ENCODE measurements at regions not wholly inside any gene's neighbourhood (a gene's known extent, or its start where the extent isn't known, plus 50 kb on each side); places are given as distances from the start of the nearest gene placed in this dataset.
A peak's percentile ranks its signal among the peaks of the same experiment; 100 is the strongest.

DNA sequence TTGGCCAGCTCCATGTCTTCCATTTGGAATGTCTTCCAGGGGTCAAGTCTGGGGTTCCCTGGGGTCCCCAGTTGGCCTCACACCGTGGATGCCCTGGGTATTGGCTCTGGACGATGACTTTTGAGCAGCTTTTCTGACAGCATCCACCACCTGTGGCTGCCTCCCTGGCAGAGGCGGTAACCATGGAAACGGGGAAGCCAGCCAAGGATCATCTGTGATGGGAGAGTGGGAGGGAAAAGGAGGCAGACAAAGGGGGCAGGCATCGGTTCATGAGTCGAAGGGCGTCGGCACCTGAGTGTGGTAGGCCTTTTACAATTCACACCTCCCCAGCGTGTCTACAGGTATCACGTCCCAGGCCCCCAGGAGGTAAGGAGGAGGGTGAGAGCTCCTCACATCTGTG lies 152.2 kb downstream of the ASMT start:
- ATAC-seq = no peak
- Histone ChIP-seq H3K4me2 (no peak overlapping the region), H3K4me3 (no peak overlapping the region), H3K27ac (no peak overlapping the region), H3K4me1 (no peaks in the 10 kb centered on the region), H3K9me3 (peaks cover 23% of the 10 kb centered on the region)
- FAIRE-seq = no peak
- WGBS (ENCODE audit: missing lambda C conversion rate) = 70% methylated on average over 10 of the region's 10 CpGs
- TF ChIP-seq RFX5 (IDR thresholded peaks at IDR 0.05) (no peak), HOXB5 (CRISPR knock-in tag; IDR thresholded peaks at IDR 0.05) (no peak), GATA3 (IDR thresholded peaks at IDR 0.05; ENCODE audit: borderline replicate concordance) (no peak)
- POLR2A ChIA-PET = no interaction called here
- CTCF ChIA-PET = no interaction called here
- no peak for DNase-seq (ENCODE audit: low read depth in 1 of 2, low spot score in 1 of 2)

DNA sequence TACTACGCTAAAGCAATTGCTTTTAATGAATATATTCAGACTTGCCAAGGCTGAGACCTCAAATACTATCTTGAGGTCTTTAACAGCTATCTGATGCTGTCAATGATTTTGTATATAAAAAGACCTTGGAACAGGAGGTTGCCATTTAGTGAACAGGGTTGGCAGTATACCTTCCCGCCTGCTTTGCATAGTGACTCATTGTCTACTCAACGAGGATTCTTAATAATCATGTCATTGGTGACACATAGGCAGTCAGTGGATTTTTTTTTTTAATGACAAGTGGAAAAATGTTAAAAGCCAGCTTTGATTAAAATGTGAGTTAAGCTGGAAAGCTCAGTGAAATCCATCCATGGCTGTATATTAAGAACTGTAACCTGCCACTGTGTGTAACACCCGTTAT lies 164.0 kb downstream of the ASMT start:
- H3K4me2 ChIP-seq = peak overlapping the region; percentile 32; the same call in 2 of the 3 replicates

DNA sequence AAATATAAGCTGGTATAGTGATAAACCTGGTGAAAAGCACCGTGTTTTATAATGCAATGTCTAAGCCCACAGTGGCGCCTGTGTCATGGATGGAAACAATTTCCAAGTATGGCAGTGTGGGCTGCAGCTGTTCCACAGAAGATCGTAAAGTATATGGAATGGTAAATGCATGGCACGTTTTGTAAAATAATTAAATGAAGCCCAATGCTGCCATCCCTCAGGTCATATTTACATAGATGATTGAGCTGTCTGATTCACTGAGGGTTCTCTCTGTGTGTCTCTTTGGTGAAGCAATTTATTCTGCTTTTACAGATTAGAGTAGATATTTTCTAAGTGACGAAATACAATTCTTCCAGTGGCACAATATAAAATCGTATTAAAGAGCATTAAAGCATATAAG lies 164.8 kb downstream of the ASMT start:
- Histone ChIP-seq H3K4me3 (no peak overlapping the region), H3K27ac (no peak overlapping the region), H3K9me3 (peaks cover 1% of the 10 kb centered on the region; the same call in 1 of the 3 replicates), H3K4me1 (peaks cover 9% of the 10 kb centered on the region; the same call in 2 of the 3 replicates), H3K4me2 (no peak overlapping the region)
- FAIRE-seq = no peak
- ATAC-seq = no peak
- no peak for DNase-seq (ENCODE audit: low read depth in 1 of 2, low spot score in 1 of 2)
- 57% methylated on average over 6 of the region's 6 CpGs for WGBS (ENCODE audit: missing lambda C conversion rate)
- ChIA-PET CTCF (no interaction called here), POLR2A (no interaction called here)
- TF ChIP-seq ZFP36 (IDR thresholded peaks at IDR 0.05; ENCODE audit: borderline replicate concordance, partially characterized antibody) (no peak), CEBPB (IDR thresholded peaks at IDR 0.05) (no peak), MYC (IDR thresholded peaks at IDR 0.05; ENCODE audit: borderline replicate concordance, low read length) (no peak), JUN (IDR thresholded peaks at IDR 0.05) (no peak), POLR2AphosphoS2 (conservative IDR thresholded peaks at IDR 0.05; ENCODE audit: low read length) (no peak), POLR2A (IDR thresholded peaks at IDR 0.05; ENCODE audit: low read length) (no peak), GATA3 (IDR thresholded peaks at IDR 0.05; ENCODE audit: borderline replicate concordance) (no peak), PHF8 (IDR thresholded peaks at IDR 0.05; ENCODE audit: borderline replicate concordance, low read depth) (no peak), RARB (CRISPR knock-in tag; IDR thresholded peaks at IDR 0.05) (no peak), RCOR1 (IDR thresholded peaks at IDR 0.05; ENCODE audit: low read depth, low read length) (no peak), RFX5 (IDR thresholded peaks at IDR 0.05) (no peak), TFCP2L1 (CRISPR knock-in tag; IDR thresholded peaks at IDR 0.05) (no peak), CHD2 (IDR thresholded peaks at IDR 0.05; ENCODE audit: low read length, partially characterized antibody) (no peak)
- TF ChIP-seq, protein P1, sequence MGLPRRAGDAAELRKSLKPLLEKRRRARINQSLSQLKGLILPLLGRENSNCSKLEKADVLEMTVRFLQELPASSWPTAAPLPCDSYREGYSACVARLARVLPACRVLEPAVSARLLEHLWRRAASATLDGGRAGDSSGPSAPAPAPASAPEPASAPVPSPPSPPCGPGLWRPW (IDR thresholded peaks at IDR 0.05) = no peak

More for the DNA sequence above, 164.0 kb downstream of the ASMT start:
- TF ChIP-seq CBX2 (IDR thresholded peaks at IDR 0.05; ENCODE audit: borderline replicate concordance, low read depth) (no peak), JUNB (IDR thresholded peaks at IDR 0.05) (0 out of 2 replicates have a peak, but pooled peaks have one; percentile 22), RCOR1 (IDR thresholded peaks at IDR 0.05; ENCODE audit: low read depth, low read length) (no peak), FOSL2 (IDR thresholded peaks at IDR 0.05) (no peak), FOSL2 (CRISPR knock-in tag; IDR thresholded peaks at IDR 0.05) (peak; percentile 66), ZC3H11A (IDR thresholded peaks at IDR 0.05) (no peak)
- TF ChIP-seq, protein P2, sequence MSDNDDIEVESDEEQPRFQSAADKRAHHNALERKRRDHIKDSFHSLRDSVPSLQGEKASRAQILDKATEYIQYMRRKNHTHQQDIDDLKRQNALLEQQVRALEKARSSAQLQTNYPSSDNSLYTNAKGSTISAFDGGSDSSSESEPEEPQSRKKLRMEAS (IDR thresholded peaks at IDR 0.05) = no peak
- peak; percentile 33 to 39 for DNase-seq (ENCODE audit: low read depth in 1 of 2, low spot score in 1 of 2)
- Histone ChIP-seq H3K4me1 (peaks cover 9% of the 10 kb centered on the region; the same call in 2 of the 3 replicates), H3K4me3 (no peak overlapping the region), H3K27ac (no peak overlapping the region), H3K9me3 (no peaks in the 10 kb centered on the region)
- POLR2A ChIA-PET = no interaction called here
- peak in 1 of 2 experiments; percentile 72; a peak in 4 of 6 replicates for ATAC-seq
- CTCF ChIA-PET = no interaction called here
- WGBS (ENCODE audit: missing lambda C conversion rate) = 23% methylated on average over 4 of the region's 4 CpGs
- peak; percentile 13 for FAIRE-seq

DNA sequence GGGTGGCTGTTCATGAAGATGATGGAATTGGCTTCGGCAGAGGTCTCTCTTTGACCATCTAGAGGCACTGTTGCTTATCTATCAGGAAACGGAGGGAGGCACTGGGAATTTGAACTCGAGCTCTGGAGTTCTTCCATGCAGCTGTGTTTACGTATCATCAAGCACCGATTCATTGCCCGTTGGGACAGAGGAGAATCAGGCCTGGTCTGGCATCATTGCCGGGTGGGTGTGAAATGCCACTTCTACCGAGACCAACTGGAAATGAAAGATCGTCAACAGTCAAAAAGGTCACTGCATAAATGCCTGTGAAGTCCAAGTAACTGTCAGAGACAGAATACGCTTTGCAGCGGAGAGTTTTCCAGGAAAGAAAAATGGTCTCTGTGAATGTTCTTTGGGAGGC lies 166.9 kb downstream of the ASMT start:
- no peak for TF ChIP-seq FOSL2 (IDR thresholded peaks at IDR 0.05)
- TF ChIP-seq FOSL2 (CRISPR knock-in tag; IDR thresholded peaks at IDR 0.05) = no peak
- no peak for TF ChIP-seq KDM1A (IDR thresholded peaks at IDR 0.05; ENCODE audit: low read depth)
- TF ChIP-seq, protein P3, sequence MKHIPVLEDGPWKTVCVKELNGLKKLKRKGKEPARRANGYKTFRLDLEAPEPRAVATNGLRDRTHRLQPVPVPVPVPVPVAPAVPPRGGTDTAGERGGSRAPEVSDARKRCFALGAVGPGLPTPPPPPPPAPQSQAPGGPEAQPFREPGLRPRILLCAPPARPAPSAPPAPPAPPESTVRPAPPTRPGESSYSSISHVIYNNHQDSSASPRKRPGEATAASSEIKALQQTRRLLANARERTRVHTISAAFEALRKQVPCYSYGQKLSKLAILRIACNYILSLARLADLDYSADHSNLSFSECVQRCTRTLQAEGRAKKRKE (CRISPR knock-in tag; IDR thresholded peaks at IDR 0.05; ENCODE audit: low read depth) = no peak
- TF ChIP-seq HDAC2 (IDR thresholded peaks at IDR 0.05) = no peak
- no peak overlapping the region for H3K4me2 ChIP-seq
- H3K9me3 ChIP-seq = peaks cover 13% of the 10 kb centered on the region; the same call in 2 of the 3 replicates
- FAIRE-seq = no peak
- 72% methylated on average over 11 of the region's 11 CpGs for WGBS (ENCODE audit: missing lambda C conversion rate)
- DNase-seq (ENCODE audit: low read depth in 1 of 2, low spot score in 1 of 2) = no peak
- H3K4me3 ChIP-seq = no peak overlapping the region
- POLR2A ChIA-PET = no interaction called here
- no peak overlapping the region for H3K27ac ChIP-seq
- CTCF ChIA-PET = no interaction called here
- no peak for ATAC-seq
- H3K4me1 ChIP-seq = peaks cover 9% of the 10 kb centered on the region; the same call in 2 of the 3 replicates
